GM21529 (cell line): ENCODE measurements at regions not wholly inside any gene's neighbourhood (a gene's known extent, or its start where the extent isn't known, plus 50 kb on each side); places are given as distances from the start of the nearest gene placed in this dataset.

Experiments used
- ATAC-seq: cut with Tn5 transposase; IDR thresholded peaks from one replicate; pipeline ENCODE4 v1.9.1; 2021; ENCODE audit not compliant: unreplicated experiment

- ATAC-seq, result no peak
Observed at GRCh38 chr13:31675440-31675953, 63.8 kb upstream of the RXFP2 start.

- ATAC-seq, result no peak
Observed at GRCh38 chr13:31681133-31681532, 58.2 kb upstream of the RXFP2 start.

GRCh38 chr13:31684466-31684865, 54.9 kb upstream of the RXFP2 start:
- ATAC-seq, result no peak

- no peak for ATAC-seq
Observed at GRCh38 chr13:31686670-31687425, 52.5 kb upstream of the RXFP2 start.
